ENCODE measurements at regions not wholly inside any gene's neighbourhood (a gene's known extent, or its start where the extent isn't known, plus 50 kb on each side); places are given as distances from the start of the nearest gene placed in this dataset.
A peak's percentile ranks its signal among the peaks of the same experiment; 100 is the strongest.

GRCh38 chr5:82641331-82642003 is 363.3 kb upstream of the RPS23 start:
- Histone ChIP-seq H3K9ac (ENCODE audit: insufficient read depth in 1 of 2, low read depth in 2 of 2, low read length in 2 of 2) (no peak overlapping the region), H3K4me1 (replicated peaks in 1 of 2; ENCODE audit: control insufficient read depth in 2 of 2, insufficient read depth in 2 of 2, low read length in 2 of 2) (no peaks in the 10 kb centered on the region), H3K36me3 (ENCODE audit: control insufficient read depth, insufficient read depth, low read length) (no peaks in the 10 kb centered on the region), H3K9me1 (ENCODE audit: control insufficient read depth, insufficient read depth, low read length) (no peaks in the 10 kb centered on the region), H3K27me3 (ENCODE audit: control insufficient read depth in 2 of 2, insufficient read depth in 2 of 2, low read length in 2 of 2) (no peaks in the 10 kb centered on the region), H3K4me3 (no peak overlapping the region), H3K79me2 (ENCODE audit: control insufficient read depth, insufficient read depth, low read length) (no peaks in the 10 kb centered on the region), H4K20me1 (replicated peaks; ENCODE audit: control insufficient read depth, insufficient read depth, low read length) (no peaks in the 10 kb centered on the region), H3K9me3 (replicated peaks; ENCODE audit: control insufficient read depth, insufficient read depth, low read depth, low read length) (no peaks in the 10 kb centered on the region), H2AFZ (ENCODE audit: low read depth, low read length) (no peak overlapping the region), H3K4me2 (ENCODE audit: insufficient read depth, low read length) (no peak overlapping the region), H3K27ac (ENCODE audit: extremely low read depth, low read depth, low read length) (no peak overlapping the region)
- in situ Hi-C loops (cut with MboI): loop anchor here (25.0 kb wide), 1 partner anchor 279 kb away; no protein-coding TSS in a partner anchor
- BruUV-seq (replicated peaks): no TSS peak
- intact Hi-C loops (cut with micrococcal nuclease): loop anchor here (2.0 to 10.0 kb wide), 5 partner anchors 153 to 923 kb away; partner anchors contain the start of gene VCAN
- 5% methylated on average over 4 of the region's 4 CpGs for WGBS (ENCODE audit: insufficient coverage, low coverage, missing lambda C conversion rate)
- peak; percentile 83 for ATAC-seq
- FAIRE-seq: peak; percentile 89
- DNase-seq (ENCODE audit: extremely low read depth in 1 of 4, low spot score in 3 of 4): peak; percentile 27 to 51 (median 40)
- CTCF ChIA-PET (ENCODE audit: low intra/inter-chr PET ratio): interaction anchor here (0.5 kb wide), 1 partner anchor 269 kb away, joined by 3 read pairs; no protein-coding TSS in a partner anchor
- POLR2A ChIA-PET: no interaction called here
- TF ChIP-seq RAD21 (CRISPR knock-in tag; conservative IDR thresholded peaks at IDR 0.05 in 1 of 2, IDR thresholded peaks at IDR 0.05 in 1 of 2): peak; percentile 78 to 80
- peak; percentile 43 to 75 (median 64); a peak in 5 of 6 replicates for TF ChIP-seq CTCF (IDR thresholded peaks at IDR 0.05 in 2 of 3, conservative IDR thresholded peaks at IDR 0.05 in 1 of 3; ENCODE audit: insufficient read depth in 2 of 3, low read depth in 1 of 3, low read length in 3 of 3)
- TF ChIP-seq STAT5B (CRISPR knock-in tag; IDR thresholded peaks at IDR 0.05): no peak
- peak in 1 of 2 experiments; percentile 25; a peak in 1 of 4 replicates for TF ChIP-seq TRIM24 (IDR thresholded peaks at IDR 0.05)
- TF ChIP-seq ZNF316 (IDR thresholded peaks at IDR 0.05): peak; percentile 23; the same call in 1 of the 2 replicates
- TF ChIP-seq NONO (IDR thresholded peaks at IDR 0.05; ENCODE audit: low read depth in 2 of 2, low read length in 1 of 2): no peak
- no peak for TF ChIP-seq ZC3H11A (IDR thresholded peaks at IDR 0.05; ENCODE audit: low read depth, low read length)
- TF ChIP-seq MAFF (IDR thresholded peaks at IDR 0.05; ENCODE audit: low read length): peak; percentile 21; the same call in 1 of the 2 replicates
- TF ChIP-seq MEIS2 (IDR thresholded peaks at IDR 0.05; ENCODE audit: partially characterized antibody): no peak
- peak; percentile 81 for TF ChIP-seq CEBPG (CRISPR knock-in tag; IDR thresholded peaks at IDR 0.05)
- TF ChIP-seq CEBPG (tag; conservative IDR thresholded peaks at IDR 0.05 in 1 of 2, IDR thresholded peaks at IDR 0.05 in 1 of 2): peak; percentile 94 to 98
- TF ChIP-seq SMC3 (conservative IDR thresholded peaks at IDR 0.05; ENCODE audit: insufficient read depth, low read depth, low read length): peak; percentile 45; the same call in 1 of the 2 replicates
- peak; percentile 74 for TF ChIP-seq NFIC (IDR thresholded peaks at IDR 0.05)
- peak; percentile 82 for TF ChIP-seq IRF9 (tag; IDR thresholded peaks at IDR 0.05)
- TF ChIP-seq MYBL2 (IDR thresholded peaks at IDR 0.05; ENCODE audit: low read depth): no peak
- TF ChIP-seq MYBL2 (CRISPR knock-in tag; IDR thresholded peaks at IDR 0.05; ENCODE audit: borderline replicate concordance): no peak
- TF ChIP-seq HNRNPUL1 (IDR thresholded peaks at IDR 0.05; ENCODE audit: low read length): no peak
- TF ChIP-seq MAFK (IDR thresholded peaks at IDR 0.05; ENCODE audit: low read length): peak; percentile 46; the same call in 1 of the 2 replicates
- peak; percentile 99 for TF ChIP-seq CEBPB (tag; IDR thresholded peaks at IDR 0.05)
- no peak for TF ChIP-seq FOXJ3 (CRISPR knock-in tag; IDR thresholded peaks at IDR 0.05)
